Right lung (tissue), 2 donors: ENCODE measurements at regions not wholly inside any gene's neighbourhood (a gene's known extent, or its start where the extent isn't known, plus 50 kb on each side); places are given as distances from the start of the nearest gene placed in this dataset.
"Not testable (repeated sequence)": the region's sequence is repeated elsewhere in the genome, so short reads cannot be mapped to it uniquely, and the experiment has no call there.

ENCODE experiments used
- DNase-seq, 2 donors: peaks; one replicate each; pipeline ENCODE4 v3.0.0-alpha.2; 2013

DNA sequence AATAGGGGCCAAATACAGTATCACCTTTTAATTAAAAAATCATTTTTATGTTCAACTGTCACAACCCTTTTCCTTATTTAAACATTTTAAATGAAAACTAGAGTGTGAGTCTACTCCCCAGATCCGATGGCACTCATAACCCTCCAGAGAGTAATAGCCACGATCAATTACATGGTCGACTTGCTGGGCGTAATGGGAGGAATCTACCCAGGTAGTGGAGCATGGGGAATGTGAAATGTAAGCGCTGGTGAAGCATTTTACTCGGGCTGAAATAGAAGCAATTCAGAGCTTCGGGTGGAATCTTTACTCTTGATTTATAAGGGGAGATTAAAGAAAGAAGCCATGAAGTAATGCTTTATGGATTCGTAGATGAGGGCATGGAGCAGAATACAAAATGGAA is 321.9 kb downstream of the ACTR3B start:
- DNase-seq = no peak

DNA sequence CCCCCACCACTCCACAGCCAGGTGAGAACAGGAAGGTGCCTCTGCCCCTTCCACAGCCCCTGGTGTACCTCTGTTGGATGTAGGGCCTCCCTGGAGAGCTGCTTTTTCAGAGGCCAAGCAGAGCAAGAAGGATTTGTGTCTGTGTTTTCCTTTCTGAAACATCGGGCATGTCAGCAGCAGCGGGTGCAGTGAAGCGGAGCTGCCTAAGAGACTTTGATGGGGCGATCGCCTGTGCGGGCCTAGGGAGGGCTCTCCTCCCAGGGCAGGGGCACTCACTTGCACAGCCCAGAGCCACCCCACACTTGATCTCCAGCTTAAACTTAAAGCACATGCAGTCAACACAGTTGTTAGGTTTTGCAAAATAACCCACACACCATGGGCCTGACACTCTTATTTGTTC is 324.7 kb downstream of the ACTR3B start:
- DNase-seq = no peak

DNA sequence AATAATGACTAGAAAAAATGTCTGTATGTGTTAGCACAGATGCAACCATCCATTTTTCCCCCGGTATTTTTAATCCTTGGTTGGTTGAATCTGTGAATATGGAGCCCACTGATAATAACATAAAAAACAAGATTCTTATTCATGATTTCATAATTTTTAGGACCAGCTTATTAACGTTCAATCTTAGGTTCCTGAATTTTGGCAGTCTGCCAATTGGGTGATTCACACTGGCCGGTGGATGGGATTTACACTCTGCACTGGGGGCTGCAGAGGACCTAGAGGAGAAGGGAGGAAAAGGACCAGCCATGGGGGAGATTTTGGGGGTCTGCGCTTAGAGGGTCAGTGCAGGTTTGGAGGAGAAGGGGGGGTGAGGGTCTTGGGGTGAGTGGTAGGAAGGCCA is 327.9 kb downstream of the ACTR3B start:
- no peak for DNase-seq

DNA sequence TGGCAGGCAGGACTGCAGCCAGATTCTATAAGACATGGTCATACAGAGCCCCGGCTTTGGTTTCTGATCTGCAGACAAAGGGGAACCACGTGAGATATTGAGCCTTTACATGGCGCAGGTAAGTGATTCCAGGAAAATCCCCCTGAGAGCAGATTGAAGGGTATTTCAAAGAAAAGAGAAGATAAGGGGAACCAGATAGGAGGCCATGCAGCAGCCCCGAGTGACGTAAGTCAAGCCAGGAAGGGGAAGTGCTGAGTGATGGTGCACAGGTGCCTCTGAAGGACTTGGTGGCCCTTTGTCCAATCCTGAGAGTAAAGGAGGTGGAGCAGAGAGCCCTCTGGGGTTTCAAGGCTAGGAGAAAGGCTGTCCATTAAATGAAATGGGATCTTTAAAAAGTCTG is 329.0 kb downstream of the ACTR3B start:
- no peak for DNase-seq

DNA sequence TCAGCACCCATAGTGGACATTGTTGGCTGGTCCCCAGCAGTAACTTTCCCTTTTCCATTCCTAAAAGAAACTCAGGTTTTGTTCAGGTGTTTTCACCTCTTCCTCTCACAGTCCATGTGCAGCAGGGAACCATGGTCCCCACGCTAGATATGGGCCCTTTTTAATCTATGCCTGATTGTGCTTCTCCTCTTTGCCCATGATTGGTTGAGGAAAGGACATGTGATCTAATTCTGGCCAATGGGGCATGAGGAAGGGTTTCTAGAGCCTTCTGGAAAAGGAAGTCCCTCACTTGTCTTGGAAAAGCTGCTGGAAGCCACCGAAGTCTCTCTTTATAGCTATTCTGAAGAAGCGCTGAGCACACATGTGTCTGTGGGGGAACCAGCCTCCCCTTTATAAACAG is 330.7 kb downstream of the ACTR3B start:
- no peak for DNase-seq

DNA sequence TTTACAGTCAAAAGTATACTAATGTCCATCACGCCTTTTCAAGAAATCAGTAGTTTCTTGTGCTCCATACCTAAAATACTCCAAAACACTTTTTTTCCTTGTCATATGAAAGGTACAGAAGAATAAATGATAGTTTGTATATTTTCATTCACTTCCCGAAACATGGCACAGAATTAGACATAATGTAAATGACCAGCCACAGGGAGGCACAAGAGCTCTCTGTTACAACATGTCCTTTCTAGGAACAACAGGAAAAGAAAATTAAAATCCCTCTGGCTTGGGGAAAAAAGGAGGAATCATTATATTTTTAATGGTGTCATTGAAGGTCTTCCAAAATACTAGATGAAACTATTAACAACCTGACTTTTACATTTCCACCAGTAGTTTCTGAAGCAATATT is 331.2 kb downstream of the ACTR3B start:
- no peak for DNase-seq

GRCh38 chr7:153091477-153091876 is 331.9 kb downstream of the ACTR3B start:
- no peak for DNase-seq

DNA sequence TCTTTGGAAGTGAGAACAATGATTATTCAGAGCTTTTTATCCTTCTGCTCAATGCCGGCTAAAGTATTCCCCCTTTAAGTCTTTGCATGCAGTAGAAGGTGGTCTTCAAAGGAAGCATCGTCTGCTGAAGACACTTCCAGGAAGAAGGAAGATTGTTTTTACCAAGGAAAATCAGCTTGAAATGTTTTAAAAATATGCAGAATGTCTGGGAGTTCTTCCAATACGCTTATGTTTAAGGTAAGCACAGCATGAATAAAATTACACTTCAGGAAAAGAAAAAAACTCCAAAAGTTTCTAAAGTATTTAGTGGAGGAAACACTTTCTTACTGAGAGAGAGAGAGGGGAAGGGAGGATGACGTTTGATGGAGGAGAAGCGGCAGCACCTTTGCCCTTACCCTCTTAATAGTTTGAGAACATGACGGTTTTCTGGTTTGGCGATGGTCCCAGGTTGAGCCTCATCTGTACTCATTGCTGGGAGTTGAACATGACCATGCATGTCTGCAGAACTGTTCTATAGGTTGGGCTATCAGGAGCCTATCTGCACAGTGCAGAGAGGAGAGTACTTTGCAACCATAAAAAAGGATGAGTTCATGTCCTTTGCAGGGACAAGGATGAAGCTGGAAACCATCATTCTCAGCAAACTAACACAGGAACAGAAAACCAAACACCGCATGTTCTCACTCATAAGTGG is 338.1 kb downstream of the ACTR3B start:
- no peak for DNase-seq

GRCh38 chr7:153099235-153099634 is 339.7 kb downstream of the ACTR3B start:
- no peak for DNase-seq

DNA sequence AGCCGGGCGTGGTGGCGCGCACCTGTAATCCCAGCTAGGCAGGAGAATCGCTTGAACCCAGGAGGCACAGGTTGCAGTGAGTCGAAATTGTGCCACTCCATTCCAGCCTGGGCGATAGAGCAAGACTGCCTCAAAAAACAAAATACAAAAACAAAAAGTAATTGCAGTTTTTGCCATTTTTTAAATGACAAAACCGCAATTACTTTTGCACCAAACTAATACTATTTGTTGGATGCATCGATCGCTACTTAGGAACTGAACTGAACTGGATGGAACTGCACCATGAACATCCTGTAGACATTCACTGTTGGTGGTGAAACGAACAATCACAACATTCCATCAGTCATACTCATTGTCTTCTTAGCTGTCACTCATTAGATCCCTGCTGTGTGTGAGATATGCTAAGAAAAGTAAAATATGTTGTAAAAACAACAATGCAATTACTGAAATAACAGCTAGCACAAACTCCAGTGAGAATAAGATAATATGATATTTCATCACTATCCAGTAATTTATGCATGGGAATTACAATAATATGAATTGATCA is 341.2 kb downstream of the ACTR3B start:
- no peak for DNase-seq

- no peak for DNase-seq
These were observed 343.6 kb downstream of the ACTR3B start for GRCh38 chr7:153103202-153103601.

- DNase-seq = no peak
These were observed 348.3 kb downstream of the ACTR3B start for GRCh38 chr7:153107826-153108225.

DNA sequence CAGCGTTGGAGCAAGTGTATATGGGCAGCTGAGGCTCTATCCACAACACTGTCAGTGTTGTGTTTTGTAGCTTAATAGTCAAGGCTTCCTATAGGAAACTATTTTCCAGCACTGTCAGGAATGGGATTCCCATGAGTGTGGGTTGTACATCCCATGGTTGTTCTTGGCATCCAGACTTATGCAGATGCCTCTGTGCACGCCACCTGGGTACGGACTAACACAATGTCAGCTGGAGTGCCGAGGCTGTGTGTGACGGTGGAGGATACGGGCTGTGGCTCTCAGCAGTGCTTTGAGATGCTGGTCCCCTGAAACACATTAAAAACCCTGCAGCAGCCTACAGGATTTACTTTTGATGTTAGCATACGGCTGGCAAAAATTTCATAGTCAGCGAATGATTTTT is 350.0 kb downstream of the ACTR3B start:
- DNase-seq = no peak

- no peak for DNase-seq
These were observed 351.1 kb downstream of the ACTR3B start for GRCh38 chr7:153110606-153111005.

GRCh38 chr7:153122255-153122654 is 362.7 kb downstream of the ACTR3B start:
- DNase-seq = not testable (repeated sequence)

GRCh38 chr7:153130052-153130451 is 370.5 kb downstream of the ACTR3B start:
- no peak for DNase-seq

GRCh38 chr7:153151766-153152165 is 392.2 kb downstream of the ACTR3B start:
- no peak for DNase-seq

DNA sequence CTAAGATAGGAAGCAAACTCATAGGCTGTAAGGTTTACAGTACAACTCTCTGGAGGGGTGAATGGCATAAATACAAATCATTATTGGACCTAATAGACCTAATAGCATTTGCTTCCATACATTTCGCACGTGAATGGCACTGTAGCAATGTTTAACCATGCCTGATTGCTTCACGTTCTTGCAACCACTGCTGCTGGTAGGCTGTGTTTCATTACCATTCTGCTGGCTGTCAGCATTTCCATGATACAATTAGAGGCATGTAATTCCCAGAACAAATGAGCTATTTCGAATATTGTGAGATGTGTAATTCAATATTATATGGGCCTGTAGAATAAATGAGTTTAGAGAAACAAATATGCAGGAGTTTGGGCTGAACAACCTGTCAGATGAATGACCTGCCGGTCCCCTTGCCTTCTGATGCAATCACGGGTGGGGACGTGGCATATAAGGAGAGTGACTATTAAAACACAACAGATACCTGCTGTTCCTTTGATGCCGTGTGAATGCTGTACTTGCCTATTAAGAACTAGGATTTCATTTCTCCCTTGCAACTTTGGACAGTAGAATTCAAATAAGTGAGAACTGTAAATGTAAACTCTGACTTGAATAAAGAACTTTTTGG is 393.4 kb downstream of the ACTR3B start:
- DNase-seq = no peak

GRCh38 chr7:153158149-153158548 is 398.6 kb downstream of the ACTR3B start:
- DNase-seq = no peak

DNA sequence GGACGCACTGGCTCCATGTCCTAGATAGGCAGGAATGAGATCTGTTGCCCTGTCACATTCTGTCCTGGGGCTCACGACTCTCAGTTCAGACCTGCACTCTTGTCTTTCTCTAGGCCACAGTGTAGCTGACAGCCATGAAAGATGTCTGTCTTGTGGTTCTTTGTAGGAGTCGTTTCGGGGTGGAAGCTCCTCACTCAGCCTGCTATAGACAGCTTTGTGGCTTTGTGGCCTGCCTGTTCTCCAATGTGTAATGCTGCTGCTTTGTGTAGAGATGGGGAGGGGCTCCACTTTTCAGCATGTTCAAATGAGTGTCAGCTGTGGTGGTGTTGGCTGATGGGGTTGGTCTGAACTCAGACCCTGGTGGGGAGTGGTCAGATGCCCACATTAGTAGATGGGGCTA is 410.7 kb downstream of the ACTR3B start:
- no peak for DNase-seq

DNA sequence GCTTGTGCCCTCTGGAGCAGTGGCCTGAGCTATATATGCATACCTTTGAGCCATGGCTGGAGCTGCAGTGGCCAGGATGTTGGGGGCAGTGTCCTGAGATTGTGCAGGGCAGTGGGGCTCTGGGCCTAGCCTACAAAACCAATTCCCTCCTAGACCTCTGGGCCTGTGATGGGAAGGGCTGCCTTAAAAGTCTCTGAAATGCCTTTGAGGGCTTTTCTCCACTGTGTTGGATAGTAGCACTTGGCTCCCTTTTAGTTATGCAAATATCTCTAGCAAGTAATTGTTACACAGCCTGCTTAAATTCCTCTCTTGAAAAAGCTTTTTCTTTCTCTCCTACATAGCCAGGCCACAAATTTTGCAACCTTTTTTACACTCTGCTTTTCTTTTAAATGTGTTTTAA is 426.4 kb downstream of the ACTR3B start:
- no peak for DNase-seq

GRCh38 chr7:153188161-153188560 is 428.6 kb downstream of the ACTR3B start:
- no peak for DNase-seq

DNA sequence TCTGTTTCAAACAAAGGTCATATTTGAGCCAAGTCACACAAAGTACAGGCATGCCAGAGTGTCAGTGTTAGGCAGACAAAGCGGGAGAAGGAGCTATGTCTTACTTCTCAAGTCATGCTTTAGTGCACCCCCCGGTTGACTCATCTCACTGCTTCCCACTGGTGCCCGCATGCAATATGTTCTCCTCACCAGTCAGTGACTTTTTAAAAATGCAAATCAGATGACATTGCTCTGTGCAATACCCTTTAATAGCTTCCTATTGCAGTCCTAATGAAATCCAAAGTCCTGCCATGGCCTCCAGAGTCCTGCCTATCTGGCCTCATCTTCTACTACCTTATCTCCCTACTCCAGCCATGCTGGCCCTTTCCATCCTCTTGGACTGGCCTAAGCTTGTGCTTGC is 429.1 kb downstream of the ACTR3B start:
- DNase-seq = no peak

GRCh38 chr7:153190452-153190851 is 430.9 kb downstream of the ACTR3B start:
- no peak for DNase-seq
